GM12875 (cell line): ENCODE measurements at regions not wholly inside any gene's neighbourhood (a gene's known extent, or its start where the extent isn't known, plus 50 kb on each side); places are given as distances from the start of the nearest gene placed in this dataset.

Experiments used
- H3K4me3 ChIP-seq: one replicate; pipeline ENCODE4 v1.5.1; 2011; ENCODE audit warnings: low read depth, low read length, control low read depth
- CTCF ChIP-seq: IDR thresholded peaks from 2 replicates; pipeline ENCODE4 v1.5.1; 2011; ENCODE audit warnings: low read depth, mild to moderate bottlenecking, control low read depth, inconsistent platforms, low read length, moderate library complexity, borderline replicate concordance; ENCODE audit not compliant: insufficient read depth

- no peak overlapping the region for H3K4me3 ChIP-seq
- no peak for TF ChIP-seq CTCF
Observed at GRCh38 chr10:28794986-28795385, 117.7 kb downstream of the BAMBI start.

GRCh38 chr10:28796606-28797512 is 119.5 kb downstream of the BAMBI start:
- no peak for TF ChIP-seq CTCF
- no peak overlapping the region for H3K4me3 ChIP-seq

GRCh38 chr10:28797904-28798371 is 120.6 kb downstream of the BAMBI start:
- no peak for TF ChIP-seq CTCF
- no peak overlapping the region for H3K4me3 ChIP-seq

- no peak overlapping the region for H3K4me3 ChIP-seq
- TF ChIP-seq CTCF, result no peak
Observed at GRCh38 chr10:28798428-28798955, 121.2 kb downstream of the BAMBI start.

- no peak overlapping the region for H3K4me3 ChIP-seq
- no peak for TF ChIP-seq CTCF
Observed at GRCh38 chr10:28798964-28799363, 121.6 kb downstream of the BAMBI start.

- TF ChIP-seq CTCF, result no peak
- no peak overlapping the region for H3K4me3 ChIP-seq
Observed at GRCh38 chr10:28800144-28800543, 122.8 kb downstream of the BAMBI start.

- no peak for TF ChIP-seq CTCF
- no peak overlapping the region for H3K4me3 ChIP-seq
Observed at GRCh38 chr10:28801247-28801646, 123.9 kb downstream of the BAMBI start.
